IMR-90 (cell line): ENCODE measurements at regions not wholly inside any gene's neighbourhood (a gene's known extent, or its start where the extent isn't known, plus 50 kb on each side); places are given as distances from the start of the nearest gene placed in this dataset.

Experiments used
- CEBPB ChIP-seq: IDR thresholded peaks from 2 replicates; pipeline ENCODE4 v1.6.1; 2012; ENCODE audit warnings: low read depth, low read length, improper control_type of control experiment
- CTCF ChIP-seq: conservative IDR thresholded peaks from 2 replicates; pipeline ENCODE4 v1.5.1; 2012; ENCODE audit warnings: mild to moderate bottlenecking, low read depth, low read length, improper control_type of control experiment
- MAFK ChIP-seq: IDR thresholded peaks from 2 replicates; pipeline ENCODE4 v1.6.1; 2012; ENCODE audit warnings: low read depth, low read length, improper control_type of control experiment
- MAZ ChIP-seq: IDR thresholded peaks from 2 replicates; pipeline ENCODE4 v1.6.1; 2012; ENCODE audit warnings: low read depth, mild to moderate bottlenecking, low read length, improper control_type of control experiment, moderate library complexity, borderline replicate concordance
- MXI1 ChIP-seq: IDR thresholded peaks from 2 replicates; pipeline ENCODE4 v1.6.1; 2012; ENCODE audit warnings: low read depth, mild to moderate bottlenecking, low read length, moderate library complexity, borderline replicate concordance
- NFE2L2 ChIP-seq: fragments of 150-350 bp; IDR thresholded peaks from 2 replicates; pipeline ENCODE4 v1.6.1; 2016; ENCODE audit warnings: low read depth, mild to moderate bottlenecking, low read length
- POLR2A ChIP-seq: IDR thresholded peaks from 2 replicates; pipeline ENCODE4 v1.6.1; 2012; ENCODE audit warnings: mild to moderate bottlenecking, low read depth, low read length
- RAD21 ChIP-seq: IDR thresholded peaks from 2 replicates; pipeline ENCODE4 v1.6.1; 2012; ENCODE audit warnings: low read length, improper control_type of control experiment
- RCOR1 ChIP-seq: IDR thresholded peaks from 2 replicates; pipeline ENCODE4 v1.6.1; 2012; ENCODE audit warnings: mild to moderate bottlenecking, low read length, improper control_type of control experiment; ENCODE audit not compliant: insufficient replicate concordance
- RFX5 ChIP-seq: IDR thresholded peaks from 2 replicates; pipeline ENCODE4 v1.8.0; 2012; ENCODE audit warnings: low read depth, mild to moderate bottlenecking, low read length, moderate library complexity
- SMC3 ChIP-seq: fragments of 150-350 bp; IDR thresholded peaks from 2 replicates; pipeline ENCODE4 v1.6.1; 2016; ENCODE audit warnings: low read depth, mild to moderate bottlenecking, antibody characterized with exemption, low read length, moderate library complexity
- TF ChIP-seq, protein P1 (sequence below): fragments of 150-350 bp; IDR thresholded peaks from 2 replicates; pipeline ENCODE4 v1.6.1; 2016; ENCODE audit warnings: low read depth, mild to moderate bottlenecking, low read length, moderate library complexity, borderline replicate concordance

- TF ChIP-seq CEBPB (no peak), CTCF (no peak), RCOR1 (no peak), POLR2A (no peak), MXI1 (no peak), MAFK (no peak), MAZ (no peak), RAD21 (no peak), NFE2L2 (no peak), RFX5 (no peak), SMC3 (no peak)
- TF ChIP-seq, protein P1, sequence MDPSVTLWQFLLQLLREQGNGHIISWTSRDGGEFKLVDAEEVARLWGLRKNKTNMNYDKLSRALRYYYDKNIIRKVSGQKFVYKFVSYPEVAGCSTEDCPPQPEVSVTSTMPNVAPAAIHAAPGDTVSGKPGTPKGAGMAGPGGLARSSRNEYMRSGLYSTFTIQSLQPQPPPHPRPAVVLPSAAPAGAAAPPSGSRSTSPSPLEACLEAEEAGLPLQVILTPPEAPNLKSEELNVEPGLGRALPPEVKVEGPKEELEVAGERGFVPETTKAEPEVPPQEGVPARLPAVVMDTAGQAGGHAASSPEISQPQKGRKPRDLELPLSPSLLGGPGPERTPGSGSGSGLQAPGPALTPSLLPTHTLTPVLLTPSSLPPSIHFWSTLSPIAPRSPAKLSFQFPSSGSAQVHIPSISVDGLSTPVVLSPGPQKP, result no peak
Observed at GRCh38 chr2:34549710-34550345, 950.7 kb upstream of the FAM98A start.
